Large intestine (tissue), 3 donors: ENCODE measurements at regions not wholly inside any gene's neighbourhood (a gene's known extent, or its start where the extent isn't known, plus 50 kb on each side); places are given as distances from the start of the nearest gene placed in this dataset.

Experiments used
- DNase-seq, 2 donors: peaks; one replicate each; pipeline versions ENCODE4 v3.0.0 to v3.0.0-alpha.2; 2013
- H3K27ac ChIP-seq: one replicate; pipeline ENCODE4 v1.5.1; 2013; ENCODE audit warnings: low read length
- H3K27me3 ChIP-seq: 2 replicates; pipeline ENCODE4 v1.6.1; 2013; ENCODE audit warnings: low read length; ENCODE audit not compliant: control insufficient read depth, insufficient read depth
- H3K36me3 ChIP-seq: 2 replicates; pipeline ENCODE4 v1.6.1; 2013; ENCODE audit warnings: low read length; ENCODE audit not compliant: control insufficient read depth, insufficient read depth
- H3K4me1 ChIP-seq: one replicate; pipeline ENCODE4 v1.6.1; 2013; ENCODE audit warnings: low read length; ENCODE audit not compliant: control insufficient read depth, insufficient read depth
- H3K4me3 ChIP-seq: one replicate; pipeline ENCODE4 v1.5.1; 2013; ENCODE audit warnings: low read length
- H3K9me3 ChIP-seq: one replicate; pipeline ENCODE4 v1.6.1; 2013; ENCODE audit warnings: mild to moderate bottlenecking, low read depth, low read length, moderate library complexity; ENCODE audit not compliant: control insufficient read depth
- WGBS: methylation state at CpG from one replicate; pipeline ENCODE4 v1.1.5; 2013; ENCODE audit warnings: low lambda C conversion rate; ENCODE audit not compliant: insufficient coverage; 5-methylcytosine and 5-hydroxymethylcytosine counted together

GRCh38 chr2:193276988-193277387 is 1082.3 kb upstream of the TMEFF2 start:
- Histone ChIP-seq H3K4me3 (no peak overlapping the region), H3K27me3 (no peaks in the 10 kb centered on the region), H3K36me3 (no peaks in the 10 kb centered on the region), H3K9me3 (no peaks in the 10 kb centered on the region), H3K27ac (no peak overlapping the region), H3K4me1 (no peaks in the 10 kb centered on the region)
- no peak for DNase-seq
- no CpG with 5 or more reads among the region's 11 CpGs for WGBS

DNA sequence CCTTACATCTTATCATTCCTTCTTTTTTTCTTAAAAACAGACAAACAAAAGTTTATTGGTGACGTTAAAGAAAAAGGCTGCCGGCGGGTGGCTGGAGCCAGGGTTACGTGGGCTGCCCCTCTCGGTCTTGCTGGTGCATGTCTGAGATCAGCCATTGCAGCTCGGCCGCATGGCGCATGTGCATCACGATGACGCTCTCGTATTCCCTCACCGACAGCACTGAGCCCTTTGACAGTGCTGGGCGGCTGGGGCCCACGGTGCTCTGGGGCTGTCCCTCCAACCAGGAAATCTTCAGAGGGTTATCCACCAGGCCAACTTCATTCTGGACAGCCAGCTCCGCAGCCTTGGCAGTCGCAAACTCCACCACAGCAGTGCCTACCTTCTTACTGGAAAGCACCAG is 1081.8 kb upstream of the TMEFF2 start:
- Histone ChIP-seq H3K36me3 (no peaks in the 10 kb centered on the region), H3K4me3 (no peak overlapping the region), H3K4me1 (no peaks in the 10 kb centered on the region), H3K27me3 (no peaks in the 10 kb centered on the region), H3K27ac (no peak overlapping the region), H3K9me3 (no peaks in the 10 kb centered on the region)
- no CpG with 5 or more reads among the region's 16 CpGs for WGBS
- DNase-seq: no peak

GRCh38 chr2:193276069-193276468 is 1081.3 kb upstream of the TMEFF2 start:
- no CpG with 5 or more reads among the region's 6 CpGs for WGBS
- no peak overlapping the region for H3K4me3 ChIP-seq
- no peak for DNase-seq
- H3K36me3 ChIP-seq: no peaks in the 10 kb centered on the region
- no peaks in the 10 kb centered on the region for H3K4me1 ChIP-seq
- H3K9me3 ChIP-seq: no peaks in the 10 kb centered on the region
- no peaks in the 10 kb centered on the region for H3K27me3 ChIP-seq
- no peak overlapping the region for H3K27ac ChIP-seq

DNA sequence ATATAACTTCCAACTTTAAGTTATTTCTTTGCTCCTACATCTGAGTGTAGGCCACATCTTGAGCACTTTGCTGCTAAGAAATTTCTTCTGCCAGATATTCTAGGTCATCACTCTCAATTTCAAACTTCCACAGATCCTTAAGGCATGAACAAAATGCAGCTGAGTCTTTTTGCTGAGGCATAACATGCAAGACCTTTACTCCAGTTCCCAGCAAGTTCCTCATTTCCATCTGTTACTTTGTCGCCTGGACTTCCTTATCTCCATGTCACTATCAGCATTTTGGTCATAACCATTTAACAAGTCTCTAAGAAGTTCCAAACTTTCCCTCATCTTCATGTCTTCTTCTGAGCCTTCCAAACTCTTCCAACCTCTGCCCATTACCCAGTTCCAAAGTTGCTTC is 1077.3 kb upstream of the TMEFF2 start:
- no peak overlapping the region for H3K4me3 ChIP-seq
- no peaks in the 10 kb centered on the region for H3K4me1 ChIP-seq
- no peaks in the 10 kb centered on the region for H3K36me3 ChIP-seq
- H3K9me3 ChIP-seq: no peaks in the 10 kb centered on the region
- H3K27ac ChIP-seq: no peak overlapping the region
- no peaks in the 10 kb centered on the region for H3K27me3 ChIP-seq
- no peak for DNase-seq
- WGBS: 63% methylated on average over 1 of the region's 1 CpG

- Histone ChIP-seq H3K36me3 (no peaks in the 10 kb centered on the region), H3K27ac (no peak overlapping the region), H3K4me3 (no peak overlapping the region), H3K9me3 (no peaks in the 10 kb centered on the region), H3K27me3 (no peaks in the 10 kb centered on the region), H3K4me1 (no peaks in the 10 kb centered on the region)
- no peak for DNase-seq
These were observed 1076.1 kb upstream of the TMEFF2 start for GRCh38 chr2:193270816-193271215.

DNA sequence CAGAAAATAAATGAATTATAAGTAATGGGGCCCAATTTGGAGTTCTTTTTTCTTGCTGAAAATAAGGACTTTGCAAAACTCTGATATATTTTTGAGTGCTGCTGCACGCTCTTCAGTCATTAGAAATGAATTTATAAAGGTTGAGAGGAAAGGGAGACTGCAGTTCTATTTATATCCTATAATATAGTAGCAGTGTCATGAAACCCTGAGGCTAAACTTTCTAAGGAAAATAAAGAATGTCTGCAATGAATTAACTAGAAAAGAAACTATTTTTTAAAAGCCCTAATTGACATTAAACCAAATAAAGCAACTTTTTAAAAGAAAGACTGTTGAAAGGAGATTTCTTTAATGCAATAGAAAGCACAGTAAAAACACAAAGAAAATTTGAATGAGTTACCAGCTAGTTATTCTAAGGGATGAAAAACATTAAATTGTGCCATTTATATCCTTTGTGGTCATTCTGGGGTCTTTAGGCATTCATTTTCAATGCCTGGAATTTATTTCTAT is 1072.8 kb upstream of the TMEFF2 start:
- Histone ChIP-seq H3K27ac (no peak overlapping the region), H3K27me3 (no peaks in the 10 kb centered on the region), H3K9me3 (no peaks in the 10 kb centered on the region), H3K36me3 (no peaks in the 10 kb centered on the region), H3K4me3 (no peak overlapping the region), H3K4me1 (no peaks in the 10 kb centered on the region)
- WGBS: 83% methylated on average over 1 of the region's 1 CpG
- no peak for DNase-seq

DNA sequence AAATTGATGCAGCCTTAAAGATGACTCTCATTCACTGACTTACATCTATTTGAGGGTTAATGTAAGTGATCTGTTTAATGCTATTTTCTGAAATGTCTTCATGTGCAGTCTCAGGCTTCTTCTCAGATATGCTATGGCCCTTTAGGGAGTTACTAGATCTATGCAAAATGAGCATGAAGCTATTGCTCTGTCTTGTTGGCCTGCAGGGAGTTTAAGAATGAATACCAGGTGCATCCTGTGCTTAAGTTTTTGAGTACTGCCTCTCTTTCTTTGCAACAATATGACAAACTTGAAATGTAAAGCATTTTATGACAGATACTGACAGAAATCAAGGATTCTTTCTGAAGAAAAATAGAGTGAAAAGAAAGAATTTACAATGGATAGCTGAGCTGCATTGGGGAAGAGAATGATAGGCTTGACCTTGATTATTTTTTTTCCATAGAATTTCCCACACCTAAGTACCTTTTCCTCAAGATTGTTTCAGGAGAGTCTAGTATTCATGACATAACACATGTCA is 1058.3 kb upstream of the TMEFF2 start:
- DNase-seq: no peak
- no peak overlapping the region for H3K27ac ChIP-seq
- no peak overlapping the region for H3K4me3 ChIP-seq
- no peaks in the 10 kb centered on the region for H3K36me3 ChIP-seq
- no peaks in the 10 kb centered on the region for H3K4me1 ChIP-seq
- no peaks in the 10 kb centered on the region for H3K9me3 ChIP-seq
- no peaks in the 10 kb centered on the region for H3K27me3 ChIP-seq

DNA sequence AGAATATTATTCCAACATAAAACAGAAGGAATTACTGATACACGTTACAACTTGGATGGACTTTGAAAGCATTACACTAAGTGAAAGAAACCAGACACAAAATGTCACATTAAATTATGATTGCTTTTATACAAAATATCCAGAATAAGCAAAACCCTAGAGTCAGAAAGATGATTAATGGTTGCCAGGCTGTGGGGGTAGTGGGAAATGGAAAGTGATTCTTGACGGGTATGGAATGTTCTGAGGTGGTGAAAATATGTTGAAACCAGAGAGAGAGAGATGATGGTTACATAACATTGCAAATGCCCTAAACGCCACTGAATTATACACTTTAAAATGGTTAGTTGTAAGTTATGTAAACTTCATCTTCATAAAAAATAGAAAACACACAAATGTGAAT is 1057.2 kb upstream of the TMEFF2 start:
- DNase-seq: no peak
- H3K4me1 ChIP-seq: no peaks in the 10 kb centered on the region

DNA sequence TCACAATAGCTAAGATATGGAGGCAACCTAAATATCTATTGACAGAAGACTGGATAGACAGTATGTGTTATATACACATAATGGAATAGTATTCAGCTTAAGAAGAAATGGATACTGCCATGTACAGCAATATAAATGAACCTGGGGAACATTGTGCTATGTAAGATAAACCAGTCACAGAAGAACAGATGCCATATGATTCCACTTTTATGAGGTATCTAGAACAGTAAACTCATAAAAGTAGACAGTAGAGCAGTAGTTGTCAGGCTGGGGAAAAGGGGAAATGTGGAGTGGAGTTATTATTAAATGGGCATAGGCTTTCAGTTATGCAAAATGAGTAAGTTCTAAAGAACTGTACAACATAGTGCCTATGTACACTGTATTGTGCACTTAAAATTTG is 1055.7 kb upstream of the TMEFF2 start:
- H3K4me3 ChIP-seq: no peak overlapping the region
- DNase-seq: no peak
- no peaks in the 10 kb centered on the region for H3K27me3 ChIP-seq
- H3K27ac ChIP-seq: no peak overlapping the region
- H3K36me3 ChIP-seq: no peaks in the 10 kb centered on the region
- H3K4me1 ChIP-seq: no peaks in the 10 kb centered on the region
- H3K9me3 ChIP-seq: no peaks in the 10 kb centered on the region

More for the DNA sequence above, 1057.2 kb upstream of the TMEFF2 start:
- no peak overlapping the region for H3K4me3 ChIP-seq
- no peaks in the 10 kb centered on the region for H3K27me3 ChIP-seq
- H3K9me3 ChIP-seq: no peaks in the 10 kb centered on the region
- H3K27ac ChIP-seq: no peak overlapping the region
- no peaks in the 10 kb centered on the region for H3K36me3 ChIP-seq
- 71% methylated on average over 2 of the region's 3 CpGs for WGBS

DNA sequence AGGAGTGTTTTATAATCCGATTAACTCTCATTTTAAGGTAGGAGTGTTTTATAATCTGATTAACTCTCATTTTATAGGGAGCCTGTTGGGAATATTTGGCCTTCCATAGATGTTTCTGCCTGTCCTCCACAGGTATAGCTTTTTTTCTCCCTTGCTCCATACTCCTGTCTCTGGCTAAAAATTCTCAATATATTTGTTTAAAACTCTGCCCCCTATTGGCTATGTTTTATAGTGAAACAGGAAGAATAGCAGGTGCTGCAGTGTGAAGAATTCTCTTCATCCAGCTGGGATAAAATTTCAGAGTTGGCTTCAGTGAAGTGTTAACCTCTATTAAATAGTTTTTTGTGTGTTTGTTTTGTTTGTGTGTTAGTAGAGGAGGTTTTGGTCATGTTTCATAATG is 1046.0 kb upstream of the TMEFF2 start:
- Histone ChIP-seq H3K27ac (no peak overlapping the region), H3K36me3 (no peaks in the 10 kb centered on the region), H3K4me1 (no peaks in the 10 kb centered on the region), H3K27me3 (no peaks in the 10 kb centered on the region), H3K9me3 (no peaks in the 10 kb centered on the region), H3K4me3 (no peak overlapping the region)
- no peak for DNase-seq
- no CpG with 5 or more reads among the region's 1 CpG for WGBS

- Histone ChIP-seq H3K9me3 (no peaks in the 10 kb centered on the region), H3K27me3 (no peaks in the 10 kb centered on the region), H3K4me1 (no peaks in the 10 kb centered on the region), H3K4me3 (no peak overlapping the region), H3K27ac (no peak overlapping the region), H3K36me3 (no peaks in the 10 kb centered on the region)
- 85% methylated on average over 2 of the region's 2 CpGs for WGBS
- no peak for DNase-seq
These were observed 1036.9 kb upstream of the TMEFF2 start for GRCh38 chr2:193231634-193232033.
